ENCODE measurements at regions not wholly inside any gene's neighbourhood (a gene's known extent, or its start where the extent isn't known, plus 50 kb on each side); places are given as distances from the start of the nearest gene placed in this dataset.

DNA sequence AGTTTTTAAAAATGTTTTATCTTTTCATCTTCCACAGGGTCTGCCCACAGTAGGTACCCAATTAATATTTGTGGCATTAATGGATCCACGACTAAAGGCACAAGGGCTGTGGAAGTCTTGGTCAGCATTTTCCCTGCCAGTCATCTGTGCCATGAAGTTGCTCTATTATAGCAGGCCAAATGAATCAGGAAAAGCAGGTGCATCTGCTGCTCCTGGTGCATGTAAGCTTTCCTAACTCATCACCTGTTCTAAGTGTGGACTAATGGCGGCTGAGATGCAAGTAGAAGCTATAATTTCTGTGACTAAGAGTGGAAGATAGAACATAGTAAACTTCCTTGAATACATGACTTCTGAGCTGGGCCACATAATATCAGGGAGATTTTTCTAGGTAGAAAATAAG, 182.5 kb upstream of the TENM4 start:
- Mint-ChIP-seq H3K4me3 (no peak overlapping the region), H3K27me3 (ENCODE audit: low read depth) (no peaks in the 10 kb centered on the region), H3K27ac (ENCODE audit: unreplicated experiment) (no peak overlapping the region), H3K9me3 (no peaks in the 10 kb centered on the region), H3K4me1 (no peaks in the 10 kb centered on the region), H3K36me3 (ENCODE audit: low read depth) (no peaks in the 10 kb centered on the region)
- TF ChIP-seq, protein P1, sequence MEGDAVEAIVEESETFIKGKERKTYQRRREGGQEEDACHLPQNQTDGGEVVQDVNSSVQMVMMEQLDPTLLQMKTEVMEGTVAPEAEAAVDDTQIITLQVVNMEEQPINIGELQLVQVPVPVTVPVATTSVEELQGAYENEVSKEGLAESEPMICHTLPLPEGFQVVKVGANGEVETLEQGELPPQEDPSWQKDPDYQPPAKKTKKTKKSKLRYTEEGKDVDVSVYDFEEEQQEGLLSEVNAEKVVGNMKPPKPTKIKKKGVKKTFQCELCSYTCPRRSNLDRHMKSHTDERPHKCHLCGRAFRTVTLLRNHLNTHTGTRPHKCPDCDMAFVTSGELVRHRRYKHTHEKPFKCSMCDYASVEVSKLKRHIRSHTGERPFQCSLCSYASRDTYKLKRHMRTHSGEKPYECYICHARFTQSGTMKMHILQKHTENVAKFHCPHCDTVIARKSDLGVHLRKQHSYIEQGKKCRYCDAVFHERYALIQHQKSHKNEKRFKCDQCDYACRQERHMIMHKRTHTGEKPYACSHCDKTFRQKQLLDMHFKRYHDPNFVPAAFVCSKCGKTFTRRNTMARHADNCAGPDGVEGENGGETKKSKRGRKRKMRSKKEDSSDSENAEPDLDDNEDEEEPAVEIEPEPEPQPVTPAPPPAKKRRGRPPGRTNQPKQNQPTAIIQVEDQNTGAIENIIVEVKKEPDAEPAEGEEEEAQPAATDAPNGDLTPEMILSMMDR (conservative IDR thresholded peaks at IDR 0.05) = no peak
- no peak for DNase-seq (ENCODE audit: low read depth, low spot score)

DNA sequence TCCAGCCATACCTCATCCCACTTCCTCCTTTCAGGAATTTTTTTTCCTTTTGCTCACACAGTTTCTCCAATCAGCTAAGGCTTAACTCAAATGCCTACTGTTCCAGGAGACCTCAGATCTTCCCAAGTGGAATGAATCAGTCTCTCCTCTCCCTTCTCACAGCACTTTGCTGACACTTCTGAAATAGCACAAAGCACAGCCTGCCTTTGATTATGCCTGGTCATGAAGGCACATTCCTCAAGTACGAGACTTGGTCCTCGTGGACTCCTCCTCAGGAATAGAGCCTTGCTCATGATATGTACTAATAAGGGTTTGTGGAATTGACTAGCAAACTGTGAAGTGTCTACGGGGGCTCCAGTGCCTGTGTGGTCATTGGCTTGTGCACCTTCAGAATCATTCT, 176.7 kb upstream of the TENM4 start:
- Mint-ChIP-seq H3K4me3 (no peak overlapping the region), H3K9me3 (no peaks in the 10 kb centered on the region), H3K4me1 (no peaks in the 10 kb centered on the region), H3K27ac (ENCODE audit: unreplicated experiment) (no peak overlapping the region), H3K27me3 (ENCODE audit: low read depth) (peaks cover 2% of the 10 kb centered on the region), H3K36me3 (ENCODE audit: low read depth) (no peaks in the 10 kb centered on the region)
- TF ChIP-seq, protein P1 (conservative IDR thresholded peaks at IDR 0.05) = no peak
- no peak for DNase-seq (ENCODE audit: low read depth, low spot score)

DNA sequence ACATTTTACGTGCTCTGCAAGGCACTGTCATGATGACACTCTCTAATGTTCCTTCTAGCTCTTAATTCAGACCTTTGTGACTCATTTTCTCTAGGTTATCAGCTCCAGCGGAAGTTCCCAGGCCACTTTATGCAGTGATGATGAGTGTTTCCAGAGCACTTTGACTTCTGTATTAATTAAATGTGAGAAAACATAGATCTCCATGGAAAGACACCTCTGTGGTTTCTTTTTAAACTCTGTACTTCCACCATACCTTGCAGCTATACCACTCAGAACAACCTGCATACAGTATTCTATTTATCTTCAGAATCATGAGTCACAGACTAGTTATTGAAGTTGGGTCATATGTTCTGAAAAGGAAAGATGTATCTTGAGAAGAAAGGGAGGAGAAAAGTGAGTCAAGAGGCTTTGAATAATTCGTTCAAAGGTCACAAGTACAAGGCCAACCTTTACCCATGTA, 175.6 kb upstream of the TENM4 start:
- DNase-seq (ENCODE audit: low read depth, low spot score) = no peak
- H3K27me3 Mint-ChIP-seq (ENCODE audit: low read depth) = peaks cover 2% of the 10 kb centered on the region
- TF ChIP-seq, protein P1 (conservative IDR thresholded peaks at IDR 0.05) = no peak

DNA sequence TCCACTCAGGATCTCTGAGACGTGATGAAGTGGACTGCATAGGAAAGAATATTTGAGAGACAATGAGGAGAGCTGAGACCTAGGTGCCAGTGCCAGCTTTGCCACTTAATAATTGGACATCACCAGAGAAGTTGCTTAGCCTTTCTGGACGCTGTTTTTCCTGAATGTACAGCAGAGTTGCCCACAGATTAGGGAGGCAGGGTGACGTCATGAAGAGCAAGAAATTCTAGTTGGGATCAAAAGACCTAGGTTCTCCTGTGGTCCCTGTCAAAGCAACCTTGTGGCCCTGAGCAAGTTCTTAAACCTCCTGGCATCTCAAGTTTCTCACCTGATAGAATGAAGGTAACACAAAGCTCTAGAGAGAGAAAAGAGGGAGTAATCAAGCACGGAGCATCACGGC, 174.6 kb upstream of the TENM4 start:
- H3K9me3 Mint-ChIP-seq = no peaks in the 10 kb centered on the region
- no peak overlapping the region for H3K4me3 Mint-ChIP-seq
- TF ChIP-seq, protein P1 (conservative IDR thresholded peaks at IDR 0.05) = no peak
- H3K36me3 Mint-ChIP-seq (ENCODE audit: low read depth) = no peaks in the 10 kb centered on the region
- H3K27me3 Mint-ChIP-seq (ENCODE audit: low read depth) = peaks cover 2% of the 10 kb centered on the region
- H3K27ac Mint-ChIP-seq (ENCODE audit: unreplicated experiment) = no peak overlapping the region
- DNase-seq (ENCODE audit: low read depth, low spot score) = no peak
- no peaks in the 10 kb centered on the region for H3K4me1 Mint-ChIP-seq

More for the DNA sequence above, 175.6 kb upstream of the TENM4 start:
- Mint-ChIP-seq H3K9me3 (no peaks in the 10 kb centered on the region), H3K27ac (ENCODE audit: unreplicated experiment) (no peak overlapping the region), H3K4me3 (no peak overlapping the region), H3K36me3 (ENCODE audit: low read depth) (no peaks in the 10 kb centered on the region), H3K4me1 (no peaks in the 10 kb centered on the region)

DNA sequence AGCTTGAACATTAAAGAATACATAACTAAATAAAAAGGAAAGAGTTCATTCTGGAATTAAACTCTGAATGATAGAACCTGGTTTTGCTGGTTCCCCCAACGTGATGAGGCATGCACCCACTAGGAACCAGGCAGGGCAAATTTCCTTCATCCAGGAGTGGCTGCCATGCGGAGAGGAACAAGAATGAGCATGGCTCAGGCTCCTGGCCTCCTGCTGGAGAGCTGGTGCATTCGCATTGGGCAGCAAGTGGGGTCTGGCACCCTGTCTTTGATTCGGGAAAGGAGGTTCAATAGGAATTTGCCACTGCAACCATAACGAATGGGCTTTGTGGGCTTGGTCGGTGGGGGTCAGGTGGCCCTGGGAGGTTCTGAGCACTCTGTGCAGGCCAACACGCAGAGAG, 169.8 kb upstream of the TENM4 start:
- peaks cover 2% of the 10 kb centered on the region for H3K27me3 Mint-ChIP-seq (ENCODE audit: low read depth)
- DNase-seq (ENCODE audit: low read depth, low spot score) = no peak
- no peak overlapping the region for H3K27ac Mint-ChIP-seq (ENCODE audit: unreplicated experiment)
- TF ChIP-seq, protein P1 (conservative IDR thresholded peaks at IDR 0.05) = peak; percentile 15
- no peaks in the 10 kb centered on the region for H3K36me3 Mint-ChIP-seq (ENCODE audit: low read depth)
- no peak overlapping the region for H3K4me3 Mint-ChIP-seq
- H3K4me1 Mint-ChIP-seq = no peaks in the 10 kb centered on the region
- H3K9me3 Mint-ChIP-seq = no peaks in the 10 kb centered on the region

DNA sequence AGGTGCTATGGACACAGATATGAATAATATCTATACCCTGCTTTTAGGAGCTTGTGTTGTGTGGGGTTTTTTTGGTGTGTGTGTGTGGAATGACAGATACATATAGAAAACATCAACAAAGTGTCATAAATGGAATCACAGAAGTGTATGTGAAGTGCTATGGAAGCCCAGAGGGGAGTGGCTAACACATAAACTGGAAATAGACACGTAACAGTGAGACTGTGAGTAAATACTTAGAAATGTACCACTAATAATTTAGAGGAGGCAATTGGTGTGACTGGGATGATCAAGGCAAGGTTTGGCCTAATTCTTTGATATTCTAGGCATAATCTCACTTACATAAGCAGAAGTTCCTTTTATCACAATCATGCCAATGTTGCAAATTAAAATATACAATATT, 169.3 kb upstream of the TENM4 start:
- H3K4me3 Mint-ChIP-seq = no peak overlapping the region
- H3K9me3 Mint-ChIP-seq = no peaks in the 10 kb centered on the region
- no peaks in the 10 kb centered on the region for H3K4me1 Mint-ChIP-seq
- no peak overlapping the region for H3K27ac Mint-ChIP-seq (ENCODE audit: unreplicated experiment)
- TF ChIP-seq, protein P1 (conservative IDR thresholded peaks at IDR 0.05) = no peak
- no peaks in the 10 kb centered on the region for H3K36me3 Mint-ChIP-seq (ENCODE audit: low read depth)
- peaks cover 2% of the 10 kb centered on the region for H3K27me3 Mint-ChIP-seq (ENCODE audit: low read depth)
- no peak for DNase-seq (ENCODE audit: low read depth, low spot score)

All from neural crest cell (in vitro differentiated cells).